ENCODE measurements at regions not wholly inside any gene's neighbourhood (a gene's known extent, or its start where the extent isn't known, plus 50 kb on each side); places are given as distances from the start of the nearest gene placed in this dataset.

DNA sequence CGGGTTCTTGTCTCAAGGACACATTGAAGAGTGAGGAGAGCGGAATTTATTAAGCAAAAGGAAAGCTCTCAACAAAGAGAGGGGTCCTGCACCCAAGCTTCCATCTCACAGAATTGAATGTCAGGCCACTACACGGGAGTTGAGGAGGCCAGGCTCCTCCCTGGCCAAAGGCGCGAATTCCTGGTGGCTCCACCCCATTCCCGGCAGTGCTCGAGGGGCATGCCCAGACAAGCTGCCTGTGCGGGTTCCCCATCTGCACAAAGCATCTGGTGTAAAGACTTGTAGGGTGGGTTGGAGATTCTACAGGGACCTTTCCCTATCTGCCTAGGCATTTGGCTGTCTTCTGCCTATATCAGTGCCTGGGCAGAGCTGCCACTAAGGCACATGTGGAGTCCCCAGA, 648.5 kb upstream of the PKN2 start:
- Mint-ChIP-seq H3K36me3 (ENCODE audit: low read depth) (peaks cover 10% of the 10 kb centered on the region), H3K9me3 (peaks cover 38% of the 10 kb centered on the region), H3K27me3 (ENCODE audit: low read depth, poor library complexity) (peaks cover 3% of the 10 kb centered on the region), H3K4me3 (no peak overlapping the region), H3K27ac (no peak overlapping the region), H3K4me1 (no peaks in the 10 kb centered on the region)
- no peak for DNase-seq
- TF ChIP-seq, protein P1, sequence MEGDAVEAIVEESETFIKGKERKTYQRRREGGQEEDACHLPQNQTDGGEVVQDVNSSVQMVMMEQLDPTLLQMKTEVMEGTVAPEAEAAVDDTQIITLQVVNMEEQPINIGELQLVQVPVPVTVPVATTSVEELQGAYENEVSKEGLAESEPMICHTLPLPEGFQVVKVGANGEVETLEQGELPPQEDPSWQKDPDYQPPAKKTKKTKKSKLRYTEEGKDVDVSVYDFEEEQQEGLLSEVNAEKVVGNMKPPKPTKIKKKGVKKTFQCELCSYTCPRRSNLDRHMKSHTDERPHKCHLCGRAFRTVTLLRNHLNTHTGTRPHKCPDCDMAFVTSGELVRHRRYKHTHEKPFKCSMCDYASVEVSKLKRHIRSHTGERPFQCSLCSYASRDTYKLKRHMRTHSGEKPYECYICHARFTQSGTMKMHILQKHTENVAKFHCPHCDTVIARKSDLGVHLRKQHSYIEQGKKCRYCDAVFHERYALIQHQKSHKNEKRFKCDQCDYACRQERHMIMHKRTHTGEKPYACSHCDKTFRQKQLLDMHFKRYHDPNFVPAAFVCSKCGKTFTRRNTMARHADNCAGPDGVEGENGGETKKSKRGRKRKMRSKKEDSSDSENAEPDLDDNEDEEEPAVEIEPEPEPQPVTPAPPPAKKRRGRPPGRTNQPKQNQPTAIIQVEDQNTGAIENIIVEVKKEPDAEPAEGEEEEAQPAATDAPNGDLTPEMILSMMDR (IDR thresholded peaks at IDR 0.05) = no peak

- no peak for DNase-seq
- Mint-ChIP-seq H3K9me3 (peaks cover 39% of the 10 kb centered on the region), H3K4me1 (no peaks in the 10 kb centered on the region), H3K27ac (no peak overlapping the region), H3K36me3 (ENCODE audit: low read depth) (peaks cover 10% of the 10 kb centered on the region), H3K4me3 (no peak overlapping the region), H3K27me3 (ENCODE audit: low read depth, poor library complexity) (peaks cover 1% of the 10 kb centered on the region)
- TF ChIP-seq, protein P1 (IDR thresholded peaks at IDR 0.05) = no peak
Observed at GRCh38 chr1:88036345-88037014, 647.6 kb upstream of the PKN2 start.

GRCh38 chr1:88039240-88039639, 644.8 kb upstream of the PKN2 start:
- peaks cover 40% of the 10 kb centered on the region for H3K9me3 Mint-ChIP-seq
- H3K36me3 Mint-ChIP-seq (ENCODE audit: low read depth) = peaks cover 10% of the 10 kb centered on the region
- no peaks in the 10 kb centered on the region for H3K27me3 Mint-ChIP-seq (ENCODE audit: low read depth, poor library complexity)
- no peak for DNase-seq
- TF ChIP-seq, protein P1 (IDR thresholded peaks at IDR 0.05) = no peak
- no peak overlapping the region for H3K4me3 Mint-ChIP-seq
- no peak overlapping the region for H3K27ac Mint-ChIP-seq
- H3K4me1 Mint-ChIP-seq = no peaks in the 10 kb centered on the region

GRCh38 chr1:88043834-88044233, 640.2 kb upstream of the PKN2 start:
- Mint-ChIP-seq H3K27me3 (ENCODE audit: low read depth, poor library complexity) (no peaks in the 10 kb centered on the region), H3K9me3 (peaks cover 27% of the 10 kb centered on the region), H3K27ac (no peak overlapping the region), H3K4me1 (peaks cover 7% of the 10 kb centered on the region), H3K36me3 (ENCODE audit: low read depth) (peaks cover 5% of the 10 kb centered on the region), H3K4me3 (no peak overlapping the region)
- TF ChIP-seq, protein P1 (IDR thresholded peaks at IDR 0.05) = no peak
- DNase-seq = no peak

GRCh38 chr1:88052167-88052566, 631.9 kb upstream of the PKN2 start:
- Mint-ChIP-seq H3K27me3 (ENCODE audit: low read depth, poor library complexity) (peaks cover 3% of the 10 kb centered on the region), H3K4me3 (no peak overlapping the region), H3K9me3 (no peaks in the 10 kb centered on the region), H3K36me3 (ENCODE audit: low read depth) (no peaks in the 10 kb centered on the region), H3K4me1 (peaks cover 10% of the 10 kb centered on the region), H3K27ac (no peak overlapping the region)
- TF ChIP-seq, protein P1 (IDR thresholded peaks at IDR 0.05) = no peak
- DNase-seq = no peak

DNA sequence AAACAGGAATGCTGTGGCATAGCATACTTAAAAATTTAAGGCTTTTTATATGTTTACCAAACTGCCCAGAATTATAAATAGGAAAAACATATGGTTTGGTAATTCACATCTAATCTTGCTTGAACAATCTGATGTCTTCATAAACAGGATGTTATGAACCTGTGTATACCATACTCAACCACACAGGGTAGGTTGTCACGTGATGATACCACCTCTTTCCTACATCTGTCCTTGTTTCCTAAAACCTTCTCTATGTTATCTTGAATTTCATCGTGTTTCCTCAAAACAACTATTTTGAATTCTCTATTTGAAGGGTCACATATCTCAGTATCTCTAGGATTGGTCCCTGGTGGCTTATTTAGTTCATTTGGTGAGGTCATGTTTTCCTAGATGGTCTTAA, 631.0 kb upstream of the PKN2 start:
- H3K9me3 Mint-ChIP-seq = no peaks in the 10 kb centered on the region
- H3K27ac Mint-ChIP-seq = no peak overlapping the region
- H3K36me3 Mint-ChIP-seq (ENCODE audit: low read depth) = no peaks in the 10 kb centered on the region
- TF ChIP-seq, protein P1 (IDR thresholded peaks at IDR 0.05) = no peak
- H3K4me1 Mint-ChIP-seq = peaks cover 10% of the 10 kb centered on the region
- no peak overlapping the region for H3K4me3 Mint-ChIP-seq
- DNase-seq = no peak
- peaks cover 3% of the 10 kb centered on the region for H3K27me3 Mint-ChIP-seq (ENCODE audit: low read depth, poor library complexity)
